IMR-90 (cell line): ENCODE measurements at regions not wholly inside any gene's neighbourhood (a gene's known extent, or its start where the extent isn't known, plus 50 kb on each side); places are given as distances from the start of the nearest gene placed in this dataset.

ENCODE experiments used
- ATAC-seq: fragments of 200-7000 bp; cut with Tn5 transposase; 2 replicates; pipeline ENCODE4 v1.9.1; 2020; ENCODE audit warnings: low read depth, mild to moderate bottlenecking, moderate library complexity
- BruUV-seq: library from RNA; stranded (reverse); fragments of 400-500 nt; replicated peaks from 2 replicates; lab custom pipeline; 2021; lab: Mats Ljungman, UMichigan
- CTCF ChIA-PET: fragments of 300-600 bp; formaldehyde crosslinking; extraction: SDS; loops from one replicate; lab custom pipeline; 2021; ENCODE audit warnings: antibody characterized with exemption; lab: Yijun Ruan, JAX
- POLR2A ChIA-PET: fragments of 300-600 bp; sonication (Branson Sonifier 250); formaldehyde crosslinking; loops from one replicate; lab custom pipeline; 2022; ENCODE audit warnings: antibody characterized with exemption; ENCODE audit not compliant: unreplicated experiment; lab: Charles Lee
- DNase-seq: peaks from one replicate; pipeline ENCODE4 v3.0.0; 2013
- H2AFZ ChIP-seq: replicated peaks from 2 replicates; pipeline ENCODE3; 2013; ENCODE audit warnings: low read length, mild to moderate bottlenecking; ENCODE audit not compliant: poor library complexity
- H2AK5ac ChIP-seq: 2 replicates; pipeline ENCODE4 v1.6.1; 2013; ENCODE audit warnings: low read depth, low read length, inconsistent platforms
- H2AK9ac ChIP-seq: replicated peaks from 2 replicates; pipeline ENCODE3; 2013; ENCODE audit warnings: mild to moderate bottlenecking, low read depth, low read length, moderate library complexity; ENCODE audit not compliant: poor library complexity
- H2BK120ac ChIP-seq: 2 replicates; pipeline ENCODE4 v1.6.1; 2013; ENCODE audit warnings: low read depth, low read length, inconsistent platforms
- H2BK15ac ChIP-seq: 3 replicates; pipeline ENCODE4 v1.6.1; 2013; ENCODE audit warnings: low read depth, low read length, inconsistent platforms
- H2BK20ac ChIP-seq: 2 replicates; pipeline ENCODE4 v1.6.1; 2013; ENCODE audit warnings: low read depth, mild to moderate bottlenecking, inconsistent platforms, low read length, moderate library complexity
- H2BK5ac ChIP-seq: 2 replicates; pipeline ENCODE4 v1.6.1; 2013; ENCODE audit warnings: mild to moderate bottlenecking, low read depth, low read length, inconsistent platforms; ENCODE audit not compliant: poor library complexity, severe bottlenecking
- H3K14ac ChIP-seq: replicated peaks from 2 replicates; pipeline ENCODE4 v1.6.1; 2013; ENCODE audit warnings: low read depth, low read length, inconsistent platforms
- H3K18ac ChIP-seq: 2 replicates; pipeline ENCODE4 v1.6.1; 2013; ENCODE audit warnings: low read depth, low read length, control low read depth
- H3K23ac ChIP-seq: 2 replicates; pipeline ENCODE4 v1.6.1; 2013; ENCODE audit warnings: low read depth, low read length, inconsistent platforms
- H3K27ac ChIP-seq: 2 replicates; pipeline ENCODE4 v1.5.1; 2013; ENCODE audit warnings: mild to moderate bottlenecking, control low read depth, low read length; ENCODE audit not compliant: insufficient read depth
- H3K27me3 ChIP-seq: 2 replicates; pipeline ENCODE4 v1.6.1; 2013; ENCODE audit warnings: low read length; ENCODE audit not compliant: control insufficient read depth, insufficient read depth
- H3K36me3 ChIP-seq: 2 replicates; pipeline ENCODE4 v1.6.1; 2013; ENCODE audit warnings: low read length, mixed read lengths; ENCODE audit not compliant: control insufficient read depth, insufficient read depth
- H3K4ac ChIP-seq: 2 replicates; pipeline ENCODE4 v1.6.1; 2013; ENCODE audit warnings: low read depth, low read length, inconsistent platforms
- H3K4me1 ChIP-seq: 2 replicates; pipeline ENCODE4 v1.6.1; 2013; ENCODE audit warnings: low read length, mixed read lengths; ENCODE audit not compliant: control insufficient read depth, insufficient read depth
- H3K4me2 ChIP-seq: 2 replicates; pipeline ENCODE4 v1.6.1; 2013; ENCODE audit warnings: low read depth, mild to moderate bottlenecking, control low read depth, low read length, moderate library complexity
- H3K4me3 ChIP-seq: 2 replicates; pipeline ENCODE4 v1.5.1; 2013; ENCODE audit warnings: low read depth, mild to moderate bottlenecking, control low read depth, low read length, moderate library complexity; ENCODE audit not compliant: insufficient read depth
- H3K56ac ChIP-seq: 2 replicates; pipeline ENCODE4 v1.6.1; 2013; ENCODE audit warnings: low read length, inconsistent platforms; ENCODE audit not compliant: insufficient read depth; ENCODE audit errors: extremely low read depth
- H3K79me1 ChIP-seq, 2 experiments: 2 replicates each; pipeline ENCODE4 v1.6.1; 2013; ENCODE audit warnings: low read length in 2 of 2, inconsistent platforms in 1 of 2, low read depth in 1 of 2
- H3K9ac ChIP-seq: 2 replicates; pipeline ENCODE4 v1.6.1; 2013; ENCODE audit warnings: low read depth, low read length, control low read depth
- H3K9me1 ChIP-seq: 2 replicates; pipeline ENCODE4 v1.6.1; 2013; ENCODE audit warnings: low read length, inconsistent platforms; ENCODE audit not compliant: insufficient read depth
- H3K9me3 ChIP-seq: 2 replicates; pipeline ENCODE4 v1.6.1; 2013; ENCODE audit warnings: low read length; ENCODE audit not compliant: control insufficient read depth, insufficient read depth
- H4K20me1 ChIP-seq: 2 replicates; pipeline ENCODE4 v1.6.1; 2013; ENCODE audit warnings: low read length, inconsistent platforms; ENCODE audit not compliant: insufficient read depth
- H4K5ac ChIP-seq: 2 replicates; pipeline ENCODE4 v1.6.1; 2013; ENCODE audit warnings: mild to moderate bottlenecking, low read depth, low read length, control low read depth
- H4K8ac ChIP-seq, 2 experiments: 2 replicates each; pipeline ENCODE4 v1.6.1; 2013; ENCODE audit warnings: low read depth in 2 of 2, low read length in 2 of 2, control low read depth in 1 of 2, inconsistent platforms in 1 of 2
- H4K91ac ChIP-seq: 2 replicates; pipeline ENCODE4 v1.6.1; 2013; ENCODE audit warnings: low read depth, low read length, inconsistent platforms; ENCODE audit not compliant: insufficient read depth
- BHLHE40 ChIP-seq: fragments of 150-350 bp; IDR thresholded peaks from 2 replicates; pipeline ENCODE4 v1.6.1; 2016; ENCODE audit warnings: mild to moderate bottlenecking, low read depth, low read length
- CEBPB ChIP-seq: IDR thresholded peaks from 2 replicates; pipeline ENCODE4 v1.6.1; 2012; ENCODE audit warnings: low read depth, low read length, improper control_type of control experiment
- CHD1 ChIP-seq: IDR thresholded peaks from 2 replicates; pipeline ENCODE4 v1.6.1; 2012; ENCODE audit warnings: low read depth, low read length, improper control_type of control experiment
- ELK1 ChIP-seq: fragments of 150-350 bp; IDR thresholded peaks from 2 replicates; pipeline ENCODE4 v1.6.1; 2016; ENCODE audit warnings: low read depth, mild to moderate bottlenecking, low read length, moderate library complexity, borderline replicate concordance
- MAZ ChIP-seq: IDR thresholded peaks from 2 replicates; pipeline ENCODE4 v1.6.1; 2012; ENCODE audit warnings: low read depth, mild to moderate bottlenecking, low read length, improper control_type of control experiment, moderate library complexity, borderline replicate concordance
- MXI1 ChIP-seq: IDR thresholded peaks from 2 replicates; pipeline ENCODE4 v1.6.1; 2012; ENCODE audit warnings: low read depth, mild to moderate bottlenecking, low read length, moderate library complexity, borderline replicate concordance
- NFE2L2 ChIP-seq: fragments of 150-350 bp; IDR thresholded peaks from 2 replicates; pipeline ENCODE4 v1.6.1; 2016; ENCODE audit warnings: low read depth, mild to moderate bottlenecking, low read length
- POLR2A ChIP-seq: IDR thresholded peaks from 2 replicates; pipeline ENCODE4 v1.6.1; 2012; ENCODE audit warnings: mild to moderate bottlenecking, low read depth, low read length
- RCOR1 ChIP-seq: IDR thresholded peaks from 2 replicates; pipeline ENCODE4 v1.6.1; 2012; ENCODE audit warnings: mild to moderate bottlenecking, low read length, improper control_type of control experiment; ENCODE audit not compliant: insufficient replicate concordance
- RFX5 ChIP-seq: IDR thresholded peaks from 2 replicates; pipeline ENCODE4 v1.8.0; 2012; ENCODE audit warnings: low read depth, mild to moderate bottlenecking, low read length, moderate library complexity
- SMC3 ChIP-seq: fragments of 150-350 bp; IDR thresholded peaks from 2 replicates; pipeline ENCODE4 v1.6.1; 2016; ENCODE audit warnings: low read depth, mild to moderate bottlenecking, antibody characterized with exemption, low read length, moderate library complexity
- WGBS, 2 experiments: methylation state at CpG; one replicate each; pipeline versions ENCODE4 v1.1.5 to v1.1.7; 2013; ENCODE audit warnings: missing lambda C conversion rate in 2 of 2; ENCODE audit not compliant: insufficient read length in 1 of 2; ENCODE audit errors: extremely low coverage in 2 of 2; 5-methylcytosine and 5-hydroxymethylcytosine counted together
- dilution Hi-C: fragments of 300-500 bp; cut with HindIII; formaldehyde crosslinking; loops from one replicate; pipeline ENCODE4 v1.14.3; 2018; ENCODE audit warnings: low sequenced_read_pairs; ENCODE audit not compliant: unreplicated experiment
- in situ Hi-C: fragments of 300-500 bp; cut with MboI; formaldehyde crosslinking; loops from 3 replicates; pipeline ENCODE4 v1.14.3; 2019; ENCODE audit warnings: low sequenced_read_pairs, inconsistent platforms, mixed read lengths
- intact Hi-C: fragments of 100-400 bp; cut with micrococcal nuclease; formaldehyde crosslinking; loops from 2 replicates; pipeline ENCODE4 v1.10.0; 2022
- TF ChIP-seq, protein P1 (sequence below): conservative IDR thresholded peaks from 2 replicates; pipeline ENCODE4 v1.5.1; 2012; ENCODE audit warnings: mild to moderate bottlenecking, low read depth, low read length, improper control_type of control experiment

- BruUV-seq: no TSS peak
- CTCF ChIA-PET: interaction anchor here (0.6 kb wide), 1 partner anchor 1632 kb away, joined by 3 read pairs; no protein-coding TSS in a partner anchor
- no peak overlapping the region for H3K9ac ChIP-seq
These were observed 282.4 kb upstream of the ZNF462 start for GRCh38 chr9:106580546-106580945.

More at GRCh38 chr9:106580546-106580945, 282.4 kb upstream of the ZNF462 start:
- no peak overlapping the region for H2BK15ac ChIP-seq
- H3K4me2 ChIP-seq: no peak overlapping the region
- no peak overlapping the region for H3K14ac ChIP-seq
- no peak overlapping the region for H4K91ac ChIP-seq
- H3K56ac ChIP-seq: no peak overlapping the region
- H3K4ac ChIP-seq: no peak overlapping the region
- DNase-seq: no peak
- no peak overlapping the region for H3K18ac ChIP-seq
- H3K27ac ChIP-seq: no peak overlapping the region
- no peaks in the 10 kb centered on the region for H3K79me1 ChIP-seq
- intact Hi-C loops (no loop called here), dilution Hi-C loops (no loop called here), in situ Hi-C loops (no loop called here)
- H3K27me3 ChIP-seq: no peaks in the 10 kb centered on the region
- no peak overlapping the region for H2AFZ ChIP-seq
- no peaks in the 10 kb centered on the region for H4K20me1 ChIP-seq
- H3K4me1 ChIP-seq: no peaks in the 10 kb centered on the region
- WGBS, 2 experiments: no CpG with 5 or more reads among the region's 1 CpG
- H2BK5ac ChIP-seq: no peak overlapping the region
- H4K5ac ChIP-seq: no peak overlapping the region
- H3K36me3 ChIP-seq: no peaks in the 10 kb centered on the region
- POLR2A ChIA-PET: no interaction called here
- peaks cover 4% of the 10 kb centered on the region; the same call in 1 of the 2 replicates for H3K9me3 ChIP-seq
- no peak overlapping the region for H3K23ac ChIP-seq
- no peak for ATAC-seq
- no peaks in the 10 kb centered on the region for H3K9me1 ChIP-seq
- no peak for TF ChIP-seq RCOR1
- no peak for TF ChIP-seq POLR2A
- no peak for TF ChIP-seq BHLHE40
- no peak for TF ChIP-seq CEBPB
- no peak for TF ChIP-seq ELK1
- TF ChIP-seq, protein P1, sequence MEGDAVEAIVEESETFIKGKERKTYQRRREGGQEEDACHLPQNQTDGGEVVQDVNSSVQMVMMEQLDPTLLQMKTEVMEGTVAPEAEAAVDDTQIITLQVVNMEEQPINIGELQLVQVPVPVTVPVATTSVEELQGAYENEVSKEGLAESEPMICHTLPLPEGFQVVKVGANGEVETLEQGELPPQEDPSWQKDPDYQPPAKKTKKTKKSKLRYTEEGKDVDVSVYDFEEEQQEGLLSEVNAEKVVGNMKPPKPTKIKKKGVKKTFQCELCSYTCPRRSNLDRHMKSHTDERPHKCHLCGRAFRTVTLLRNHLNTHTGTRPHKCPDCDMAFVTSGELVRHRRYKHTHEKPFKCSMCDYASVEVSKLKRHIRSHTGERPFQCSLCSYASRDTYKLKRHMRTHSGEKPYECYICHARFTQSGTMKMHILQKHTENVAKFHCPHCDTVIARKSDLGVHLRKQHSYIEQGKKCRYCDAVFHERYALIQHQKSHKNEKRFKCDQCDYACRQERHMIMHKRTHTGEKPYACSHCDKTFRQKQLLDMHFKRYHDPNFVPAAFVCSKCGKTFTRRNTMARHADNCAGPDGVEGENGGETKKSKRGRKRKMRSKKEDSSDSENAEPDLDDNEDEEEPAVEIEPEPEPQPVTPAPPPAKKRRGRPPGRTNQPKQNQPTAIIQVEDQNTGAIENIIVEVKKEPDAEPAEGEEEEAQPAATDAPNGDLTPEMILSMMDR: no peak
- no peak for TF ChIP-seq CHD1
- no peak for TF ChIP-seq MXI1
- TF ChIP-seq NFE2L2: no peak
- no peak for TF ChIP-seq MAZ
- no peak for TF ChIP-seq SMC3
- no peak for TF ChIP-seq RFX5
- H2BK20ac ChIP-seq: no peak overlapping the region
- H2BK120ac ChIP-seq: no peak overlapping the region
- no peak overlapping the region for H2AK9ac ChIP-seq
- H2AK5ac ChIP-seq: no peak overlapping the region
- no peak overlapping the region for H4K8ac ChIP-seq
- no peak overlapping the region for H3K4me3 ChIP-seq
